OCI-LY1 (cell line): ENCODE measurements at regions not wholly inside any gene's neighbourhood (a gene's known extent, or its start where the extent isn't known, plus 50 kb on each side); places are given as distances from the start of the nearest gene placed in this dataset.

ENCODE experiments used
- H2AFZ ChIP-seq: fragments of 200-600 bp; sonication (generic), shearing (Covaris generic); 2 replicates; pipeline ENCODE4 v1.6.0; 2014; ENCODE audit warnings: antibody characterized with exemption, mild to moderate bottlenecking, low read length
- H3F3A ChIP-seq: fragments of 200-600 bp; sonication (generic), shearing (Covaris generic); 2 replicates; pipeline ENCODE4 v1.6.0; 2014; ENCODE audit warnings: mild to moderate bottlenecking, antibody characterized with exemption, low read length, moderate library complexity; ENCODE audit not compliant: insufficient read depth
- H3K27ac ChIP-seq: fragments of 200-600 bp; sonication (generic); 2 replicates; pipeline ENCODE4 v1.5.1; 2014; ENCODE audit warnings: low read length, mixed run types, mild to moderate bottlenecking, low read depth; ENCODE audit not compliant: poor library complexity, severe bottlenecking
- H3K27me3 ChIP-seq: fragments of 200-600 bp; sonication (generic); 2 replicates; pipeline ENCODE4 v1.6.0; 2014; ENCODE audit warnings: antibody characterized with exemption, mild to moderate bottlenecking, low read length, moderate library complexity; ENCODE audit not compliant: insufficient read depth
- H3K36me3 ChIP-seq: fragments of 200-600 bp; sonication (generic); 2 replicates; pipeline ENCODE4 v1.6.1; 2014; ENCODE audit warnings: mild to moderate bottlenecking, antibody characterized with exemption, low read length, moderate library complexity, mixed read lengths; ENCODE audit not compliant: insufficient read depth
- H3K4me1 ChIP-seq: fragments of 200-600 bp; sonication (generic); 2 replicates; pipeline ENCODE4 v1.5.1; 2014; ENCODE audit warnings: mild to moderate bottlenecking, low read length, moderate library complexity; ENCODE audit not compliant: insufficient read depth, severe bottlenecking
- H3K4me2 ChIP-seq: fragments of 200-600 bp; sonication (generic), shearing (Covaris generic); 2 replicates; pipeline ENCODE4 v1.6.1; 2014; ENCODE audit warnings: low read length
- H3K4me3 ChIP-seq: fragments of 200-600 bp; sonication (generic); 2 replicates; pipeline ENCODE4 v1.5.1; 2014; ENCODE audit warnings: low read length, low read depth, mild to moderate bottlenecking, mixed read lengths; ENCODE audit not compliant: poor library complexity, severe bottlenecking
- H3K79me2 ChIP-seq: fragments of 200-600 bp; shearing (Covaris generic); 2 replicates; pipeline ENCODE4 v1.6.1; 2016; ENCODE audit warnings: mixed run types, low read length, mixed read lengths; ENCODE audit not compliant: insufficient read depth
- H3K9ac ChIP-seq: fragments of 200-600 bp; sonication (generic), shearing (Covaris generic); 2 replicates; pipeline ENCODE4 v1.6.1; 2014; ENCODE audit warnings: mild to moderate bottlenecking, low read length, mixed read lengths
- H3K9me2 ChIP-seq: fragments of 200-600 bp; sonication (generic), shearing (Covaris generic); 2 replicates; pipeline ENCODE4 v1.6.1; 2014; ENCODE audit warnings: low read depth, mild to moderate bottlenecking, low read length, mixed read lengths
- H3K9me3 ChIP-seq: fragments of 200-600 bp; shearing (Covaris generic); 2 replicates; pipeline ENCODE4 v1.6.1; 2014; ENCODE audit warnings: low read length, mixed read lengths
- H4K20me1 ChIP-seq: fragments of 200-600 bp; sonication (generic), shearing (Covaris generic); 2 replicates; pipeline ENCODE4 v1.6.0; 2016; ENCODE audit warnings: mild to moderate bottlenecking, low read length; ENCODE audit not compliant: insufficient read depth
- EZH2 ChIP-seq: fragments of 200-600 bp; sonication (generic), shearing (Covaris generic); IDR thresholded peaks from 2 replicates; pipeline ENCODE4 v1.8.0; 2017; ENCODE audit warnings: borderline replicate concordance, mixed run types, mild to moderate bottlenecking, antibody characterized with exemption, low read length, moderate library complexity, mixed read lengths
- TF ChIP-seq, protein P1 (sequence below): fragments of 200-600 bp; sonication (generic), shearing (Covaris generic); IDR thresholded peaks from 2 replicates; pipeline ENCODE4 v1.5.1; 2017; ENCODE audit warnings: mild to moderate bottlenecking, antibody characterized with exemption, low read length, moderate library complexity, mixed read lengths

DNA sequence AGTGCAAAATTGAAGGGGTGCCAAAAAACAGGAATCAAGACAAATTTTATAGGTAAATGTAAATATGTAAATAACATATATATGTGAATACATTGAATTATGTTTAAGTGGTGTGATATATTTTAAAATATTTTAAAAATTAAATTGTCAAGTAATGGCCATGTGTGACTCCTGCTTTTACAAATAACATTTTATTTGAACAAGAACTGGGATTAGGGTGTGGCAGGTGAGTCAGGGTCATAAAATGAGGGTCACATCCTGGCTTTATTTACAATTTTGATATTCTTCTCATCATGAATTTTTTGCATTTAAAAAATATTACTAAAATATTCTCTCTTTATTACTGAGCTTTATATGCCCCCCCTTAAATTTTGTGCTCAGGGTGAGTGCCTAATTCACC lies 601.1 kb upstream of the MAN1A1 start:
- Histone ChIP-seq H2AFZ (no peak overlapping the region), H3K4me2 (no peak overlapping the region), H3K9me2 (no peaks in the 10 kb centered on the region), H3K4me3 (no peak overlapping the region), H4K20me1 (no peaks in the 10 kb centered on the region), H3K4me1 (no peaks in the 10 kb centered on the region), H3K79me2 (no peaks in the 10 kb centered on the region), H3K9ac (no peak overlapping the region), H3K36me3 (no peaks in the 10 kb centered on the region), H3K9me3 (no peaks in the 10 kb centered on the region), H3K27me3 (no peaks in the 10 kb centered on the region), H3F3A (no peaks in the 10 kb centered on the region), H3K27ac (no peak overlapping the region)
- TF ChIP-seq, protein P1, sequence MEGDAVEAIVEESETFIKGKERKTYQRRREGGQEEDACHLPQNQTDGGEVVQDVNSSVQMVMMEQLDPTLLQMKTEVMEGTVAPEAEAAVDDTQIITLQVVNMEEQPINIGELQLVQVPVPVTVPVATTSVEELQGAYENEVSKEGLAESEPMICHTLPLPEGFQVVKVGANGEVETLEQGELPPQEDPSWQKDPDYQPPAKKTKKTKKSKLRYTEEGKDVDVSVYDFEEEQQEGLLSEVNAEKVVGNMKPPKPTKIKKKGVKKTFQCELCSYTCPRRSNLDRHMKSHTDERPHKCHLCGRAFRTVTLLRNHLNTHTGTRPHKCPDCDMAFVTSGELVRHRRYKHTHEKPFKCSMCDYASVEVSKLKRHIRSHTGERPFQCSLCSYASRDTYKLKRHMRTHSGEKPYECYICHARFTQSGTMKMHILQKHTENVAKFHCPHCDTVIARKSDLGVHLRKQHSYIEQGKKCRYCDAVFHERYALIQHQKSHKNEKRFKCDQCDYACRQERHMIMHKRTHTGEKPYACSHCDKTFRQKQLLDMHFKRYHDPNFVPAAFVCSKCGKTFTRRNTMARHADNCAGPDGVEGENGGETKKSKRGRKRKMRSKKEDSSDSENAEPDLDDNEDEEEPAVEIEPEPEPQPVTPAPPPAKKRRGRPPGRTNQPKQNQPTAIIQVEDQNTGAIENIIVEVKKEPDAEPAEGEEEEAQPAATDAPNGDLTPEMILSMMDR = no peak
- TF ChIP-seq EZH2 = no peak

DNA sequence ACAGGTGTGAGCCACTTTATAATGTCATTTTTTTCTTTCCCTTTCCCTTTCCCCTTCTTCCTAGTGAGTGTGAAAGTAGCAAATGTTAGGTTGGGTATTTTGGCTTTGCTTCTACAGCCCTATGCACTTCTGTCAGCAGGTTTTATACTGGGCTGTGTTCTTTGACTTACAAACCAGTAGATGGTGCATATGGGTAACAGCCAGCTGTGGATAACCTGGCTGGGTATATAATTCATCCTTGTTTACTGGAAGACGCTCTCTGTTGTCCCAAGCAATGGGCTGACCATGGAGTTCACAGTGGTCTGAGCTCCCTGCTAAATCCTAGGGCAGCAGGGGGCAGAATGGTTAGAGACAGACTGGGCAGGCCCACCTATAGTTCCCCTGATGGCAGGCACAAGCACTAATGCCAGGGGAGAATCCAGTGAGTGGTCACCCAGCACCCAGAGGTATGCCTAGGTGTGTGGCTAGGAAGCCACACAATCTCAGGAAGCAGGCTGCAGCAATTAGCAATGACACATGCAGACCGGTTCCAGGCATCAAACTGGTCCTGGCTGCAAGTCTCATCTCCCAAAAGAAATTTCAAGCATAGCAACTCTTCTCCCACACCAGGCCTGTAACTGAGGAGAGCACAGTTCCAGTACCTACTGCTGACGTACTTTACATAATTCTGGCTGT lies 592.7 kb upstream of the MAN1A1 start:
- Histone ChIP-seq H3K9me2 (no peaks in the 10 kb centered on the region), H3K4me3 (no peak overlapping the region), H3K4me2 (no peak overlapping the region), H3K9ac (no peak overlapping the region), H3K4me1 (no peaks in the 10 kb centered on the region), H3F3A (no peaks in the 10 kb centered on the region), H3K79me2 (no peaks in the 10 kb centered on the region), H2AFZ (no peak overlapping the region), H3K27ac (no peak overlapping the region), H3K9me3 (no peaks in the 10 kb centered on the region), H3K36me3 (no peaks in the 10 kb centered on the region), H4K20me1 (no peaks in the 10 kb centered on the region), H3K27me3 (no peaks in the 10 kb centered on the region)
- TF ChIP-seq, protein P1 = no peak
- TF ChIP-seq EZH2 = no peak

DNA sequence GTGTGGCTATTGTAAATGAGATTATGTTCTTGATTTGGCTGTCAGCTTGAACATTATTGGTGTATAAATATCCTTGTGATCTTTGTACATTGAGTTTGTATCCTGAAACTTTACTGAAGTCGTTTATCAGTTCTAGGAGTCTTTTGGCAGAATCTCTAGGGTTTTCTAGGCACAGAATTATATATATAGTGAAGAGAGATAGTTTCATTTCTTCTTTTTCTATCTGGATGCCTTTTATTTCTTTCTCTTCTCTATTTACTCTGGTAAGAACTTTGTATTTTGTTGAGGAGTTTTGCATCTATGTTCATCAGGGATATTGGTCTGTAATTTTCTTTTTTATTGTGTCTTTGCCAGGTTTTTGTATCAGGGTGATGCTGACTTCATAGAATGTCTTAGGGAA lies 589.2 kb upstream of the MAN1A1 start:
- H3K36me3 ChIP-seq = no peaks in the 10 kb centered on the region
- H3K27me3 ChIP-seq = no peaks in the 10 kb centered on the region
- H3K9me2 ChIP-seq = no peaks in the 10 kb centered on the region
- TF ChIP-seq, protein P1 = no peak
- TF ChIP-seq EZH2 = no peak
- H3K4me1 ChIP-seq = no peaks in the 10 kb centered on the region
- no peaks in the 10 kb centered on the region for H3K9me3 ChIP-seq
- no peak overlapping the region for H2AFZ ChIP-seq
- no peak overlapping the region for H3K9ac ChIP-seq
- H3K27ac ChIP-seq = no peak overlapping the region
- H3F3A ChIP-seq = no peaks in the 10 kb centered on the region
- no peak overlapping the region for H3K4me2 ChIP-seq
- no peak overlapping the region for H3K4me3 ChIP-seq
- H4K20me1 ChIP-seq = no peaks in the 10 kb centered on the region
- H3K79me2 ChIP-seq = no peaks in the 10 kb centered on the region
